GM18909 (cell line): ENCODE measurements at regions not wholly inside any gene's neighbourhood (a gene's known extent, or its start where the extent isn't known, plus 50 kb on each side); places are given as distances from the start of the nearest gene placed in this dataset.

Experiments
- ATAC-seq: cut with Tn5 transposase; IDR thresholded peaks from one replicate; pipeline ENCODE4 v1.9.1; 2021; ENCODE audit warnings: mild to moderate bottlenecking; ENCODE audit not compliant: unreplicated experiment, poor library complexity

GRCh38 chr5:138626333-138626944, 51.2 kb upstream of the HSPA9 start:
- no peak for ATAC-seq

GRCh38 chr5:138625134-138625533, 49.9 kb upstream of the HSPA9 start:
- ATAC-seq: no peak
